H1 (cell line): ENCODE measurements at regions not wholly inside any gene's neighbourhood (a gene's known extent, or its start where the extent isn't known, plus 50 kb on each side); places are given as distances from the start of the nearest gene placed in this dataset.
A peak's percentile ranks its signal among the peaks of the same experiment; 100 is the strongest.

Source experiments
- CTCF ChIA-PET: fragments of 300-600 bp; sonication (Branson Sonifier 250); formaldehyde crosslinking; loops from one replicate; lab custom pipeline; 2021; ENCODE audit not compliant: partially characterized antibody; lab: Charles Lee
- POLR2A ChIA-PET: fragments of 300-600 bp; sonication (Branson Sonifier 250); formaldehyde crosslinking; loops from one replicate; lab custom pipeline; 2021; ENCODE audit warnings: inconsistent platforms; ENCODE audit not compliant: partially characterized antibody; lab: Charles Lee
- DNase-seq, 2 experiments: peaks; one replicate each; pipeline versions ENCODE4 v3.0.0 to v3.0.0-alpha.2; 2010 to 2022; ENCODE audit warnings: low spot score in 2 of 2, low read depth in 1 of 2, mixed read lengths in 1 of 2
- FAIRE-seq: peaks from 2 replicates; lab custom pipeline; 2011; peaks lifted over from hg19 to GRCh38; lab: Jason Lieb, UNC
- H2AFZ ChIP-seq: 2 replicates; pipeline ENCODE4 v1.8.1; 2012; ENCODE audit warnings: low read length, inconsistent platforms
- H2AK5ac ChIP-seq: 2 replicates; pipeline ENCODE4 v1.6.1; 2013; ENCODE audit warnings: low read depth, low read length
- H2BK120ac ChIP-seq: replicated peaks from 2 replicates; pipeline ENCODE3; 2013; ENCODE audit warnings: low read depth, low read length, inconsistent platforms
- H2BK12ac ChIP-seq: 2 replicates; pipeline ENCODE4 v1.6.1; 2013; ENCODE audit warnings: low read depth, low read length
- H2BK15ac ChIP-seq: 2 replicates; pipeline ENCODE4 v1.6.1; 2013; ENCODE audit warnings: low read length
- H2BK20ac ChIP-seq: 2 replicates; pipeline ENCODE4 v1.6.1; 2013; ENCODE audit warnings: low read length
- H2BK5ac ChIP-seq: 2 replicates; pipeline ENCODE4 v1.6.1; 2013; ENCODE audit warnings: low read depth, low read length
- H3K14ac ChIP-seq: 2 replicates; pipeline ENCODE4 v1.6.1; 2013; ENCODE audit warnings: inconsistent platforms; ENCODE audit not compliant: insufficient read length
- H3K18ac ChIP-seq: 2 replicates; pipeline ENCODE4 v1.6.1; 2013; ENCODE audit warnings: low read length; ENCODE audit errors: extremely low read depth
- H3K23ac ChIP-seq: 2 replicates; pipeline ENCODE4 v1.6.1; 2013; ENCODE audit warnings: inconsistent platforms; ENCODE audit not compliant: insufficient read length
- H3K23me2 ChIP-seq: 2 replicates; pipeline ENCODE4 v1.6.1; 2013; ENCODE audit warnings: low read depth, low read length
- H3K27ac ChIP-seq: 2 replicates; pipeline ENCODE4 v1.6.1; 2011; ENCODE audit warnings: low read depth, low read length, inconsistent platforms
- H3K27me3 ChIP-seq, 4 experiments: replicated peaks in 1 of 4; 1 replicate in 1 of 4; 2 replicates in 3 of 4; pipeline versions ENCODE4 v1.6.1 to v1.8.1; 2011 to 2013; ENCODE audit warnings: low read length in 3 of 4, mild to moderate bottlenecking in 3 of 4, inconsistent platforms in 2 of 4, mixed read lengths in 2 of 4, moderate library complexity in 1 of 4; ENCODE audit not compliant: control insufficient read depth in 3 of 4, insufficient read depth in 3 of 4; ENCODE audit errors: extremely low read depth in 1 of 4
- H3K36me3 ChIP-seq, 4 experiments: 2 replicates each; pipeline versions ENCODE4 v1.6.1 to v1.8.1; 2011 to 2013; ENCODE audit warnings: mild to moderate bottlenecking in 4 of 4, low read length in 3 of 4, moderate library complexity in 2 of 4, control low read depth in 1 of 4, inconsistent platforms in 1 of 4; ENCODE audit not compliant: insufficient read depth in 4 of 4, control insufficient read depth in 2 of 4
- H3K4ac ChIP-seq: replicated peaks from 2 replicates; pipeline ENCODE3; 2013; ENCODE audit warnings: low read length, low read depth, mixed read lengths, inconsistent platforms; ENCODE audit not compliant: insufficient read length
- H3K4me1 ChIP-seq, 4 experiments: replicated peaks in 1 of 4; 1 replicate in 1 of 4; 2 replicates in 3 of 4; pipeline versions ENCODE4 v1.6.1 to v1.8.1; 2011 to 2013; ENCODE audit warnings: low read length in 3 of 4, inconsistent platforms in 2 of 4, mixed read lengths in 1 of 4; ENCODE audit not compliant: insufficient read depth in 4 of 4, control insufficient read depth in 3 of 4
- H3K4me2 ChIP-seq, 2 experiments: 2 replicates each; pipeline versions ENCODE4 v1.6.1 to v1.8.1; 2011 to 2013; ENCODE audit warnings: low read depth in 2 of 2, low read length in 2 of 2, control low read depth in 1 of 2, inconsistent platforms in 1 of 2, mild to moderate bottlenecking in 1 of 2; ENCODE audit not compliant: insufficient read depth in 1 of 2
- H3K4me3 ChIP-seq, 4 experiments: fragments of 200-600, 300-600 bp in 1 of 4; sonication (generic), shearing (Covaris generic), sonication (Bioruptor Twin) in 1 of 4; 2 replicates each; pipeline versions ENCODE4 v1.5.1 to v1.8.1; 2011 to 2016; ENCODE audit warnings: low read length in 4 of 4, low read depth in 3 of 4, control low read depth in 2 of 4, inconsistent platforms in 2 of 4, mild to moderate bottlenecking in 2 of 4, mixed read lengths in 1 of 4, moderate library complexity in 1 of 4; ENCODE audit not compliant: insufficient read depth in 2 of 4; ENCODE audit errors: extremely low read depth in 1 of 4
- H3K56ac ChIP-seq: replicated peaks from 2 replicates; pipeline ENCODE3; 2013; ENCODE audit warnings: low read depth, mild to moderate bottlenecking, mixed read lengths, low read length, inconsistent platforms; ENCODE audit not compliant: insufficient read length
- H3K79me1 ChIP-seq: 2 replicates; pipeline ENCODE4 v1.6.1; 2013; ENCODE audit warnings: low read depth, low read length, control low read depth
- H3K79me2 ChIP-seq, 2 experiments: 2 replicates each; pipeline versions ENCODE4 v1.6.1 to v1.8.1; 2012 to 2013; ENCODE audit warnings: low read length in 2 of 2, mild to moderate bottlenecking in 2 of 2, inconsistent platforms in 1 of 2; ENCODE audit not compliant: insufficient read depth in 2 of 2, control insufficient read depth in 1 of 2
- H3K9ac ChIP-seq, 4 experiments: replicated peaks in 1 of 4; 1 replicate in 1 of 4; 2 replicates in 3 of 4; pipeline versions ENCODE4 v1.6.1 to v1.8.1; 2011 to 2013; ENCODE audit warnings: low read depth in 3 of 4, low read length in 3 of 4, control low read depth in 2 of 4, mild to moderate bottlenecking in 2 of 4, moderate library complexity in 2 of 4, inconsistent platforms in 1 of 4; ENCODE audit errors: extremely low read depth in 1 of 4
- H3K9me3 ChIP-seq, 2 experiments: 2 replicates each; pipeline versions ENCODE4 v1.6.1 to v1.8.1; 2012 to 2013; ENCODE audit warnings: mild to moderate bottlenecking in 2 of 2, moderate library complexity in 2 of 2, control low read depth in 1 of 2, inconsistent platforms in 1 of 2, low read depth in 1 of 2, low read length in 1 of 2, mixed read lengths in 1 of 2; ENCODE audit not compliant: insufficient read depth in 2 of 2
- H4K20me1 ChIP-seq, 2 experiments: replicated peaks in 1 of 2; 2 replicates each; pipeline versions ENCODE3 to v1.8.1; 2011 to 2013; ENCODE audit warnings: inconsistent platforms in 2 of 2, low read length in 2 of 2, mild to moderate bottlenecking in 1 of 2; ENCODE audit not compliant: insufficient read depth in 2 of 2, control insufficient read depth in 1 of 2
- H4K5ac ChIP-seq: 2 replicates; pipeline ENCODE4 v1.6.1; 2013; ENCODE audit warnings: low read length, low read depth, mixed read lengths, inconsistent platforms; ENCODE audit not compliant: insufficient read length
- H4K8ac ChIP-seq: 2 replicates; pipeline ENCODE4 v1.8.0; 2013; ENCODE audit warnings: mild to moderate bottlenecking, moderate library complexity, low read length, inconsistent platforms; ENCODE audit not compliant: insufficient read depth; ENCODE audit errors: extremely low read depth
- H4K91ac ChIP-seq: replicated peaks from 2 replicates; pipeline ENCODE3; 2013; ENCODE audit warnings: low read length, mixed read lengths, inconsistent platforms; ENCODE audit not compliant: insufficient read length
- EGR1 ChIP-seq: IDR thresholded peaks from 2 replicates; pipeline ENCODE4 v1.6.1; 2011; ENCODE audit warnings: low read depth, low read length, borderline replicate concordance
- GABPA ChIP-seq: IDR thresholded peaks from 2 replicates; pipeline ENCODE4 v1.6.1; 2011; ENCODE audit warnings: mild to moderate bottlenecking, low read length, moderate library complexity, borderline replicate concordance; ENCODE audit not compliant: insufficient read depth
- MAFK ChIP-seq: IDR thresholded peaks from 2 replicates; pipeline ENCODE4 v1.6.1; 2012; ENCODE audit warnings: low read depth, mild to moderate bottlenecking, improper control_type of control experiment, low read length
- RAD21 ChIP-seq, 2 experiments: IDR thresholded peaks in 1 of 2; conservative IDR thresholded peaks in 1 of 2; 2 replicates each; pipeline ENCODE4 v1.6.1; 2011; ENCODE audit warnings: low read depth in 2 of 2, low read length in 2 of 2, improper control_type of control experiment in 1 of 2, inconsistent platforms in 1 of 2, mild to moderate bottlenecking in 1 of 2, moderate library complexity in 1 of 2
- TAF1 ChIP-seq: IDR thresholded peaks from 2 replicates; pipeline ENCODE4 v1.6.1; 2011; ENCODE audit warnings: mild to moderate bottlenecking, low read depth, low read length
- WGBS, 2 experiments: shearing (Covaris generic) in 1 of 2; methylation state at CpG; one replicate each; pipeline versions ENCODE4 v1.1.6 to v1.1.7; 2013 to 2015; ENCODE audit warnings: low lambda C conversion rate in 2 of 2, mixed read lengths in 2 of 2, inconsistent platforms in 1 of 2, low coverage in 1 of 2, missing lambda C conversion rate in 1 of 2; ENCODE audit not compliant: insufficient replicate concordance in 2 of 2, insufficient coverage in 1 of 2, insufficient read length in 1 of 2; ENCODE audit errors: extremely low coverage in 1 of 2, missing lambda C conversion rate in 1 of 2; 5-methylcytosine and 5-hydroxymethylcytosine counted together
- TF ChIP-seq, protein P1 (sequence below), 3 experiments: IDR thresholded peaks; 1 replicate in 2 of 3; 2 replicates in 1 of 3; pipeline versions ENCODE4 v1.5.1 to v1.6.1; 2011; ENCODE audit warnings: low read length in 3 of 3, mild to moderate bottlenecking in 3 of 3, inconsistent platforms in 2 of 3, low read depth in 1 of 3, moderate library complexity in 1 of 3; ENCODE audit not compliant: insufficient read depth in 1 of 3; ENCODE audit errors: control extremely low read depth in 1 of 3

DNA sequence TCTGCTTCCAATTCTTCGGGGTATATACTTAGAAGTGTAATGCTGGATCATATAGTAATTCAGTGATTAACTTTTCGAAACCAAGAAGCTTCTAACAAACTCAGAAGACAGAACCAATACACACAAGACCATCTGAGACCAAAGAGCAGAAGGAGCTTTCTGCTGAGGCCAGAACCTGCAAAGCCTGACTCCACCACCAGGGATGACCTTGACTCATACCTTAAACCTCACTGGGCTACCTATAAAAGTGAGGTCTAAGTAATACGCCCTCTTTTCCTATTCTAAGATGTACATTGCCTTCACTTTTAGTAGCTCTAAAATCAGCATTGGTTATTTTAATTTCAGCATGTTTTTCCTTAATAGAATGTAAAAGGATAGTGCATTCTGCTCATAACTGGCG is 84.8 kb downstream of the FOXF2 start:
- FAIRE-seq, result no peak
- Histone ChIP-seq H2BK5ac (no peak overlapping the region), H3K4me2 (no peak overlapping the region), H4K91ac (no peak overlapping the region), H2BK12ac (no peak overlapping the region), H3K14ac (no peak overlapping the region), H2BK120ac (no peak overlapping the region), H3K4me3 (no peak overlapping the region), H3K23me2 (peaks cover 9% of the 10 kb centered on the region; the same call in 1 of the 2 replicates), H4K20me1 (peaks cover 0 to 4% of the 10 kb centered on the region in 2 experiments), H2BK15ac (no peak overlapping the region), H3K4me1 (no peaks in the 10 kb centered on the region; a peak in 1 of 7 replicates), H4K8ac (no peak overlapping the region), H3K27me3 (no peaks in the 10 kb centered on the region), H3K79me1 (no peaks in the 10 kb centered on the region), H3K79me2 (no peaks in the 10 kb centered on the region), H3K36me3 (no peaks in the 10 kb centered on the region), H3K56ac (no peak overlapping the region), H3K18ac (no peak overlapping the region), H4K5ac (no peak overlapping the region), H3K4ac (no peak overlapping the region), H3K27ac (no peak overlapping the region), H2AK5ac (no peak overlapping the region), H2AFZ (no peak overlapping the region), H3K23ac (no peak overlapping the region), H2BK20ac (no peak overlapping the region), H3K9me3 (no peaks in the 10 kb centered on the region), H3K9ac (no peak overlapping the region)
- POLR2A ChIA-PET, result interaction anchor here (0.6 kb wide), 1 partner anchor 79 kb away, joined by 3 read pairs; no protein-coding TSS in a partner anchor
- TF ChIP-seq RAD21 (IDR thresholded peaks at IDR 0.05 in 1 of 2, conservative IDR thresholded peaks at IDR 0.05 in 1 of 2; ENCODE audit: low read depth in 2 of 2, low read length in 2 of 2) (0 out of 4 replicates have a peak, but pooled peaks have one; percentile 11 to 17), GABPA (no peak), EGR1 (no peak), MAFK (no peak), TAF1 (no peak)
- TF ChIP-seq, protein P1, sequence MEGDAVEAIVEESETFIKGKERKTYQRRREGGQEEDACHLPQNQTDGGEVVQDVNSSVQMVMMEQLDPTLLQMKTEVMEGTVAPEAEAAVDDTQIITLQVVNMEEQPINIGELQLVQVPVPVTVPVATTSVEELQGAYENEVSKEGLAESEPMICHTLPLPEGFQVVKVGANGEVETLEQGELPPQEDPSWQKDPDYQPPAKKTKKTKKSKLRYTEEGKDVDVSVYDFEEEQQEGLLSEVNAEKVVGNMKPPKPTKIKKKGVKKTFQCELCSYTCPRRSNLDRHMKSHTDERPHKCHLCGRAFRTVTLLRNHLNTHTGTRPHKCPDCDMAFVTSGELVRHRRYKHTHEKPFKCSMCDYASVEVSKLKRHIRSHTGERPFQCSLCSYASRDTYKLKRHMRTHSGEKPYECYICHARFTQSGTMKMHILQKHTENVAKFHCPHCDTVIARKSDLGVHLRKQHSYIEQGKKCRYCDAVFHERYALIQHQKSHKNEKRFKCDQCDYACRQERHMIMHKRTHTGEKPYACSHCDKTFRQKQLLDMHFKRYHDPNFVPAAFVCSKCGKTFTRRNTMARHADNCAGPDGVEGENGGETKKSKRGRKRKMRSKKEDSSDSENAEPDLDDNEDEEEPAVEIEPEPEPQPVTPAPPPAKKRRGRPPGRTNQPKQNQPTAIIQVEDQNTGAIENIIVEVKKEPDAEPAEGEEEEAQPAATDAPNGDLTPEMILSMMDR (IDR thresholded peaks at IDR 0.05; ENCODE audit: control extremely low read depth in 1 of 3, insufficient read depth in 1 of 3, low read depth in 1 of 3, low read length in 3 of 3), result peak in 2 of 3 experiments; percentile 11 to 42; a peak in 2 of 4 replicates
- CTCF ChIA-PET, result interaction anchor here (0.6 to 2.5 kb wide), 8 partner anchors 10 to 87 kb away, joined by 3 to 11 read pairs (median 4); no protein-coding TSS in a partner anchor
- 84% methylated on average over 4 of the region's 4 CpGs; no CpG with 5 or more reads in 1 of the 2 experiments for WGBS, 2 experiments
- no peak for DNase-seq
